Type B pancreatic cell (in vitro differentiated cells): ENCODE measurements at regions not wholly inside any gene's neighbourhood (a gene's known extent, or its start where the extent isn't known, plus 50 kb on each side); places are given as distances from the start of the nearest gene placed in this dataset.

Experiments used
- DNase-seq: peaks from one replicate; pipeline ENCODE4 v3.0.0; 2021; ENCODE audit warnings: mixed read lengths; ENCODE audit not compliant: unreplicated experiment; ENCODE audit errors: extremely low spot score
- H3K27ac Mint-ChIP-seq: 2 replicates; pipeline ENCODE4 v1.8.0; 2021; ENCODE audit warnings: mild to moderate bottlenecking, mixed read lengths
- H3K27me3 Mint-ChIP-seq: 2 replicates; pipeline ENCODE4 v1.8.0; 2021; ENCODE audit warnings: mixed read lengths
- H3K36me3 Mint-ChIP-seq: 2 replicates; pipeline ENCODE4 v1.8.0; 2021; ENCODE audit warnings: mixed read lengths
- H3K4me1 Mint-ChIP-seq: one replicate; pipeline ENCODE4 v1.8.0; 2021; ENCODE audit warnings: mixed read lengths; ENCODE audit not compliant: unreplicated experiment
- H3K4me3 Mint-ChIP-seq: 2 replicates; pipeline ENCODE4 v1.8.0; 2021; ENCODE audit warnings: mild to moderate bottlenecking, mixed read lengths
- H3K9me3 Mint-ChIP-seq: 2 replicates; pipeline ENCODE4 v1.8.0; 2021; ENCODE audit warnings: mixed read lengths
- CTCF ChIP-seq: fragments of 200-600 bp; sonication (generic); conservative IDR thresholded peaks from 2 replicates; pipeline ENCODE4 v1.5.0; 2021; ENCODE audit warnings: antibody characterized with exemption, mild to moderate bottlenecking

- H3K9me3 Mint-ChIP-seq = peaks cover 14% of the 10 kb centered on the region
- DNase-seq = no peak
- no peak overlapping the region for H3K4me3 Mint-ChIP-seq
- H3K27ac Mint-ChIP-seq = no peak overlapping the region
- H3K4me1 Mint-ChIP-seq = peaks cover 18% of the 10 kb centered on the region
- no peaks in the 10 kb centered on the region for H3K36me3 Mint-ChIP-seq
- H3K27me3 Mint-ChIP-seq = no peaks in the 10 kb centered on the region
- no peak for TF ChIP-seq CTCF
These were observed 258.9 kb downstream of the FOXO1 start for GRCh38 chr13:40407567-40407966.

GRCh38 chr13:40408602-40409001, 257.8 kb downstream of the FOXO1 start:
- no peak overlapping the region for H3K27ac Mint-ChIP-seq
- no peak for TF ChIP-seq CTCF
- H3K9me3 Mint-ChIP-seq = peaks cover 14% of the 10 kb centered on the region
- peaks cover 7% of the 10 kb centered on the region for H3K4me1 Mint-ChIP-seq
- no peak overlapping the region for H3K4me3 Mint-ChIP-seq
- no peaks in the 10 kb centered on the region for H3K36me3 Mint-ChIP-seq
- H3K27me3 Mint-ChIP-seq = no peaks in the 10 kb centered on the region
- DNase-seq = no peak

DNA sequence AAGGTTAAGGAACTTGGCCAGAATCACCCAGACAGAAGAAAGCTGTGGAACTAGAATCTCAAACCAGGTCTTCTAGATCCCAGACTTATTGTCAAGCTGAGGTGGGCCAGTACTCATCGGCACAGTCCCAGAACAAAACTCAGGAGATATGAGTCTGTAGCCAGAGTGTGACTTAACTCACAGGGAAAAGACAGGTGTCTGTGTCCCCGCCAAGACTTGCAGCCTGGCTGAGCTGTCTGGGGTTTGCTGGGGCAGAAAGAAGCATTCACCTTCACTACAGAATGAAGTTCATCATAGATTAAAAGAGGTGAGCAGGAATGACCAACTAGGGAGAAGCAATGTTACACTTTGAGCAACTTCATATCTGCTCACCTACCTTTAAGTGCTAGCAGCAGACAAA, 257.2 kb downstream of the FOXO1 start:
- Mint-ChIP-seq H3K9me3 (peaks cover 14% of the 10 kb centered on the region), H3K4me1 (peaks cover 5% of the 10 kb centered on the region), H3K27ac (no peak overlapping the region), H3K36me3 (no peaks in the 10 kb centered on the region), H3K27me3 (no peaks in the 10 kb centered on the region), H3K4me3 (no peak overlapping the region)
- no peak for TF ChIP-seq CTCF
- no peak for DNase-seq

GRCh38 chr13:40410315-40410714, 256.1 kb downstream of the FOXO1 start:
- no peak overlapping the region for H3K4me3 Mint-ChIP-seq
- H3K4me1 Mint-ChIP-seq = peaks cover 5% of the 10 kb centered on the region
- TF ChIP-seq CTCF = no peak

GRCh38 chr13:40420160-40420740, 246.2 kb downstream of the FOXO1 start:
- Mint-ChIP-seq H3K4me1 (no peaks in the 10 kb centered on the region), H3K9me3 (no peaks in the 10 kb centered on the region)

More at GRCh38 chr13:40410315-40410714, 256.1 kb downstream of the FOXO1 start:
- H3K9me3 Mint-ChIP-seq = peaks cover 14% of the 10 kb centered on the region
- no peaks in the 10 kb centered on the region for H3K27me3 Mint-ChIP-seq
- H3K36me3 Mint-ChIP-seq = no peaks in the 10 kb centered on the region
- no peak overlapping the region for H3K27ac Mint-ChIP-seq
- no peak for DNase-seq

More at GRCh38 chr13:40420160-40420740, 246.2 kb downstream of the FOXO1 start:
- no peak for DNase-seq
- Mint-ChIP-seq H3K27ac (no peak overlapping the region), H3K36me3 (no peaks in the 10 kb centered on the region), H3K4me3 (no peak overlapping the region), H3K27me3 (no peaks in the 10 kb centered on the region)
- TF ChIP-seq CTCF = no peak
